SU-DHL-6 (cell line): ENCODE measurements at regions not wholly inside any gene's neighbourhood (a gene's known extent, or its start where the extent isn't known, plus 50 kb on each side); places are given as distances from the start of the nearest gene placed in this dataset.

Experiments
- CTCF ChIP-seq: fragments of 200-600 bp; sonication (generic); IDR thresholded peaks from one replicate; pipeline ENCODE4 v1.5.1; 2017; ENCODE audit warnings: antibody characterized with exemption, mild to moderate bottlenecking, low read length, moderate library complexity; ENCODE audit not compliant: insufficient read depth, poor library complexity, severe bottlenecking
- EZH2phosphoT487 ChIP-seq: fragments of 200-600 bp; sonication (generic), shearing (Covaris generic); conservative IDR thresholded peaks from 2 replicates; pipeline ENCODE4 v1.6.1; 2018; ENCODE audit warnings: mild to moderate bottlenecking, antibody characterized with exemption, low read length, moderate library complexity, mixed read lengths

GRCh38 chr11:110362971-110363509 lies 66.6 kb upstream of the RDX start:
- TF ChIP-seq CTCF (no peak), EZH2phosphoT487 (no peak)
